ENCODE measurements at regions not wholly inside any gene's neighbourhood (a gene's known extent, or its start where the extent isn't known, plus 50 kb on each side); places are given as distances from the start of the nearest gene placed in this dataset.

GRCh38 chr1:34331020-34331926 is 154.6 kb downstream of the C1orf94 start:
- no peak for DNase-seq

- no peak for DNase-seq
Observed at GRCh38 chr1:34332996-34333395, 156.3 kb downstream of the C1orf94 start.

DNA sequence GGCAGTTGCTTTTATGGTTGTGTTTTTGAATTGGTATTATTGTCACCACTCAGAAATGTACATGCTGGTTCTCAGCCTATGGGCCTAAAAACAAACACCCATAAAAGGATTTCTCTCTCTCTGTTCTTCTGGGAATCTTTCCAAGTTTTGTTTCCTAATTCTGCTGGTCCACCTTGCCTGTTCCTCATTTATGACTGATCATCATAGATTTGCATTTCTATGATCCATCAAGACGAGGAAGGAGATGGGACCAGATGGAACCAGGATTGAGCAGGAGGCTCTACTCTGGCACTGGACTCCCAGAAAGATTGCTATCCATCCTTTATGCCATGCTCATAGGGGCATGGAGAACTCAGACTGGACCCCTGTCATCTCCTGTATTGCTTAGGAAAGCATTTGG is 162.2 kb downstream of the C1orf94 start:
- DNase-seq = no peak

- DNase-seq = no peak
Observed at GRCh38 chr1:34341896-34342295, 165.2 kb downstream of the C1orf94 start.

GRCh38 chr1:34342334-34342733 is 165.6 kb downstream of the C1orf94 start:
- DNase-seq = no peak

DNA sequence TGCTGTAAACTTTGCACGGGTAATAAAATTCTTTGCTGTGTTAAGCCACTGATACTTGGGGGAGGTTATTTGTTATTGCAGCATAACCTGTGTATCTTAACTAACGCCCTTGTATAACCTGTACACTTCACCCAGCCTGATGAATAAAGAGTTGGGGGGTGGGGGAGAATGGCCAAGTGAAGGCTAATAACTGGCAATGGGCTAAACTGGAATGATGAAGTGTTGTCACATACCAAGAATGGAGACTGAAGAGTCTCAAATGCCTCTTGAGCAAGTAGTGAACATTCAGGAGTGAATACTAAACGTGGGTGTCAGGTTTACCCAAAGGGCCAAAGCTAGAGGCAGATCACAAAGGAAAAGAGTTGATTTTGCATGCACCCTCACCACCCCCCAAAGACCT is 169.4 kb downstream of the C1orf94 start:
- no peak for DNase-seq

DNA sequence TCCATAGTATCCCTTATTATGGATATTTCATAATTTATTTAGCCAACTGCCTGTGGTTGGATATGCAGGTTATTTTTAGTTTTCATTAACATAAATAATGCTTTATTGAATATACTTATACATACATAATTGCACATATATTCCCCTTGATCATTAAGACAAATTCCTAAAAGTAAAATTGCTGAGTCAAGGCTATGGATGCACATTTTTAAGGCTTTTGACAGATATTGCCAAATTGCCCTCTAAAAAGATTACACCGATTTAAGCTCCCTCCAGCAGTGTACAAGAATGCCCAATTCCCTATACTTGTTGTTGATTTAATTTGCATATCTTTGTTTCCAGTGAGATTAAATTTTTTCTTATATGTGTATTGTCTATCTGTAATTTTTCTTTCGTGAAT is 176.7 kb downstream of the C1orf94 start:
- no peak for DNase-seq

DNA sequence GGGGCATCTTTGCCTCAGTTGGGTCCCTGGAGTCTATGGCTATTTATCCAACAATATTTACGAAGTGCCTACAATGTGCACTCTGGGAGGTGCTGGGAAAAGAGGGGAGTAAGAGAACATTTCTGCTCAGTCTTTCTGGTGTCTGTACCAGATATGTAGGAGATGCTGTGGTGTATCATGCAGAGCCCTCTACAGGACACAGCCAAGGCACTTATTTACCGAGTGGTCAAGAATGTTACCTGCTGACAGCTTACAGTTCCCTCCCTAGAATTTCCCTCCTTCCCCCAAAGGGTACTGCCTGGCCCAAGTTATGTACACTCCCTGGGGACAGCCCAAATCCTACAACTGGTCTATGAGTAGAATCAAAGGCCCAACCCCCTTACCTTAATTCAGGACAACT is 177.7 kb downstream of the C1orf94 start:
- DNase-seq = no peak

- no peak for DNase-seq
Observed at GRCh38 chr1:34356853-34357252, 180.1 kb downstream of the C1orf94 start.

- no peak for DNase-seq
Observed at GRCh38 chr1:34358636-34359035, 181.9 kb downstream of the C1orf94 start.

DNA sequence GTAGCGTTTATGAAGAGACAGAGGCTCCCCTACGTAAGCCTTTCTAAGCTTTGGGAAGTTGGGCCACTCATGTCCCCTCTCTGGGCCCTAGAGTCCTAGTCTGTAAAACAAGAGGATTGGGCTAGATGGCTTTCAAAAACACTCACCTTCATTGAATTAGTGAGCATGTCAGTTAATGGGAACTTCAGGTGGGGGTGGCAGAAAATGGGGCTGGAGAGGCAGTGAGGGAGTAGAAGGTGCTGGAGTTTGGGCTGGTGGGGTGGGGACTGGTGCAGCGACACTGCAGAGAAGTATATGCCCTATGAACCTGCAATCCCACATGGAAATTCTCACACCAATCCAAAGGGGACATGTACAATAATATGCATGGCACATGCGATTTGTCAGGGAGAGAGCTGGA is 182.7 kb downstream of the C1orf94 start:
- DNase-seq = no peak

- no peak for DNase-seq
Observed at GRCh38 chr1:34360574-34360973, 183.9 kb downstream of the C1orf94 start.

DNA sequence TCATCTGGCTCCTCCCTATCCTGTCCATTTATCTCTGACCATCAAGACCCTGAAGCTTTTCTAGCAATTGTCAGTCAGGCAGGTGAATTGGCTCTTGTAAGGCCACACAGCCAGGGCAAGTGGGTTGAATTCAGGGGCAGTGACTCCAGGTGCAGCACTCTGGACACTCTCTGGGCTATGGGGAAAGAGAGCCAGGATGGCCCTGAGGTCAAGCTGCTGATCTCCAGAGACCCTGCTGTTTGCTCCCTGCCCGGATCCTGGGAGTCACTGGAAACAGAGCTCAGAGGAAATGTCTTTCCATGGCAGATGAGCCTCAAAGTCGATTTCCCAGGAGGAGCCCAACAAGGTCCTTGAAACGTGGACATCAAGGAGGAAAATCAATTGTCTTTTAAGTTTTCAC is 184.4 kb downstream of the C1orf94 start:
- DNase-seq = no peak

DNA sequence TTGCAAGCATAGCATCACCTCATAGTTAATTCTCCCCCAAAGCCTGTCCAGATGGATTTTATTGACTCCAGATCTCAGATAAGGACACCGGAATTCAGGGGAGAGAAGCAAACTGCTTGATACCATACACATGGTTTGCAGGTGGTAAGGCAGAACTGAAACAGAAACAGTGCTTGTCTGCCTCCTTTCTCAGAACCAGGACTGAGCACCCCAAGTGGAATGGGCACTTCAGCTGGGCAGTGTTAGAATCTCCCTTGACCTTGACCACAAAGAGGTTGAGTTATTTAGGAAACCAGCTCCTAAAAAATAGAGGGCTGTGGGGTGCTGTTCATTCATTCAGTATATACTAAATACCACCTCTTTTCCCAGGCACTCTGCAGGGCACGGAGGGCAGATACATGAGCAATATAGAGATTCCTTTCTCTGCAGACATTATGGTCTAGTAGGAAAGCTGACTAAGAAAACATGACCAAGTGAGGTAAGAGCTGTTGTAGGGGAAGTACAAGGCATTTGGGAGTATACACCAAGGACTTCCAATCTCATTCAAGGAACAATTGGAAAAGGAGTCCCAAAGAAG is 185.2 kb downstream of the C1orf94 start:
- DNase-seq = no peak

DNA sequence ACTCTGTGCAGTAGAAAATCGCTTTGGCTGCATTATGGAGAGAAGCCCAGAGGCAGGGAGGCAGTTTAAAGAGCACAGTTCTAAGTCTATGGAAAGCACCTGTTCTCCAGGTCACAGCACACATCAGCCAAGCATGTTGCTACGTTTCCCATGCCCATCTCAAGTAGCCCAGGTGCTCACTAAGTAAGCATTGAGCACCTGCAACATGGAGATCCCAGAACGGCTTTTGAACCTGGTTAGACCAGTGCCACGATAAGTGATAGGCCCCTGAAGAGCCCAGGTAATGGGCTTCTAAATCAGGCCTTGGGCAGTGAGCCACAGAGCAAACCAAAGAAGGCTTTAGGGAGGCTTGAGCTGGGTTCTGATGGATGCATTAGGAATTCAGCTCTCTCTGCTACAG is 186.2 kb downstream of the C1orf94 start:
- DNase-seq = no peak

- DNase-seq = no peak
Observed at GRCh38 chr1:34363447-34363846, 186.7 kb downstream of the C1orf94 start.

DNA sequence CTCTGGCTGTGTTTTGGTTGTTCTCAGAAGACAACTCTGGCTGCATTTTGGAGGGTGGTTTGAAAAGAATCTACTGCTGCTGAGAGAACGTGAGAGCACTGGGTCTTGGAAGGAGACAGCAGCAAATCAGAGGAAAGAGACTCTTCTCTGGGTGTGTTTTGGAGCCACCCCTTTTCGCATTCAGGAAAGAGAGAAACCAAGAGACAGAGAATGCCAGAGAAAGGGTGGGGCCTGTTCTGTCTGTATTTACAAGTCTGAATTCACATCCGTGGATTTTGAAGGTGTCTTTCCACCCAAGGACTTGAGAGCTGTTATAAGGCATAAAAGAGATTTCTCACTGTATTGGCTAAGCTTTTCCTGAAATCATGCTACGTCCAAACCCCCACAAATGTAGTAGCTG is 187.2 kb downstream of the C1orf94 start:
- DNase-seq = no peak

- no peak for DNase-seq
Observed at GRCh38 chr1:34364376-34364775, 187.7 kb downstream of the C1orf94 start.

DNA sequence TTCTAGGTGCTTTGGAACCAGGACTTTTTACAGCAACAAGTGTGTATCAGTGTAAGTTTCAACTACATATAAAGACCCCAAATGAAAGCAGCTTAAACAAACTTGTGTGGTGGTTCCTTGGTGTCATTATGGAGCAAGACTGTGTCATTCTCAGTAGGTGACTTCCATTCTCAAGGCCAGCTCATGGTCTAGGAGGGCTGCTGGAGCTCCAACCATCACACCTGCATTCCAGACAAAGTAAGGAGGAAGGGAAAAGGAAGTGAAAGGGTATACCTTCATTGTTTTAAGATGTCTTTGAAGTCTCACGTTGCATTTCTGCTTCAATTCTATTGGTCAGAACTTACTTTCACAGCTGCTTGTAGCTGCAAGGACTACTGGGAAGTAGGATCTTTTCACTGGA is 188.6 kb downstream of the C1orf94 start:
- no peak for DNase-seq

DNA sequence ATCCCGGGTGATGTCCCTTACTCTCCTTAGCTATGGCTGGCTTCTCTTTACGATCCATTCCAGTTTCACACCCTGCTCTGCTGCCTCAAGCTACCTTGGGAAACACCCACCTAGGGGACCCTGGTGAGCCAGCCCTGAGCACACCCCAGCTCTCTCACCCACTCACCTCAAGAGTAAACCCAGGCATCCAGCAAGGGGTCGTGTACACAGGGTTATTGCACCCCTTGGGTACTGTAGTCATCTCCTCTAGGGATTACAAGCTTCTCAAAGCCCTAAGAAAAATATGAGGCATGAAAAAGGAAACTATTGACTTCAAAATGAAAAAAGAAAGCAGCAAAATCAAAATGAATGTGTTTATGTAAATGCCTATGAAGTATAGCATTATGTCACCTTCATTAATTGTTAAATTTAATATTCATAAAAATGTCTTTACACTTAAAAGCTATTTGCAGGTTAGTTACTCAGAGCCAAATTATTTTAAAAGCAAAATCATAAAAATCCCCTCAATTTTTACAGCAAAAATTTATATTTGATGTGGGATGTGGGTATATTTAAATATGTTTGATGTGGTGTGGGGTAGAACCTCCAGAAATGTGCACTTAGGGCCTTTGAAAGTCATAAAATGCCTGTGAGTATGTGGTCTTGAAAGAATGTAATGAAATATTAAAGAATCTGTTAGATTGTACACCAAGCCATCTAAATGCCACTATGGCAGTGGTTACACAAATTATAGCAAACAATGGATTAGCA is 190.3 kb downstream of the C1orf94 start:
- DNase-seq = no peak

- DNase-seq = no peak
Observed at GRCh38 chr1:34367954-34368353, 191.2 kb downstream of the C1orf94 start.

GRCh38 chr1:34369701-34370455 is 193.2 kb downstream of the C1orf94 start:
- DNase-seq = no peak

DNA sequence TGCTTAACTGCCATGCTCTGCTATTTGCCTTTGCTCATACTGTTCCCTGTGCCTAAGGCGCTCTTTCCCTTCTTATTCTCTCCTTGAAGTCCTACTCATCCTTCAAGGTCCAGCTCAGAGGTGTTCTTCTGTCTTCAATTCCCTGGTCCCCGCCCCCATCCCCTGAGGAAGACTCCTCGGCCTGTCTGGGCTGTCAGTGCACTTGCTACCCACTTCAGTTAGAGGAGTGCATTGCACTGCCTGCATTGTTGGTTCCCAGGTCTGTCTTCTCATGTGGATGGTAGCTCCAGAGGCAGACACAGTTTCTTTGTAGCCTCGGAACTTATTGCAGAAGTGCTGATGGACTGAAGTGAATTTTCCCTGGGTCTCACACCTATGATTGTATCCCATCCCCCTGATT is 194.0 kb downstream of the C1orf94 start:
- no peak for DNase-seq

All from NCI-H2227 treated with DMSO at 0.1 percent for 48 hours (cell line).